Heart left ventricle (tissue), 13 donors: ENCODE measurements at regions not wholly inside any gene's neighbourhood (a gene's known extent, or its start where the extent isn't known, plus 50 kb on each side); places are given as distances from the start of the nearest gene placed in this dataset.

Experiments used
- CTCF ChIP-seq, 12 donors: fragments of 200-600 bp; sonication (generic) in 4 of 12; IDR thresholded peaks; one replicate each; pipeline versions ENCODE4 v1.5.0 to v1.8.0; 2018 to 2022; ENCODE audit warnings: antibody characterized with exemption in 12 of 12, mild to moderate bottlenecking in 5 of 12
- POLR2A ChIP-seq, 2 donors: fragments of 450-650 bp; IDR thresholded peaks; one replicate each; pipeline ENCODE4 v1.6.1; 2017; ENCODE audit warnings: antibody characterized with exemption in 2 of 2, mild to moderate bottlenecking in 2 of 2, moderate library complexity in 2 of 2
- donor health status: ischemic (EF 13 %, LVEDD 7.1; RV severe dilation, severe dysfunction).
- donor health status: DM: no; HTN: yes; CAD: no.
- donor health status: DM: no; HTN: no; CAD: no.
- donor health status: ischemic (EF 25% LVEDD 6.9; RV normal size, moderate dysfunction).
- donor health status: ischemic (EF 25% LVEDD 5.7; RV mildly dilated, moderate dysfunction).
- donor health status: ischemic (EF 35%, LVEDD 5.7; RV mildly dilated, moderate dysfunction).
- donor health status: nonischemic (EF 11% LVEDD 7.7; RV severe dilation, severe dysfunction).
- donor health status: DM: yes; HTN: yes; CAD: no.
- donor health status: PGD.
- donor health status: ischemic (EF 29% LVEDD 5.4; RV normal size, mild dysfunction).
- donor health status: nonischemic (EF 23%, LVEDD 6.1; RV moderate dilation, normal function).

- TF ChIP-seq CTCF (IDR thresholded peaks at IDR 0.05) (no peak), POLR2A (IDR thresholded peaks at IDR 0.05) (no peak)
These were observed 164.7 kb upstream of the IRX2 start for GRCh38 chr5:2916076-2916682.
